Kidney epithelial cell (primary cell): ENCODE measurements at regions not wholly inside any gene's neighbourhood (a gene's known extent, or its start where the extent isn't known, plus 50 kb on each side); places are given as distances from the start of the nearest gene placed in this dataset.

Experiments used
- DNase-seq: peaks from one replicate; pipeline ENCODE4 v3.0.0-alpha.2; 2010; ENCODE audit warnings: low read depth
- H3K27me3 ChIP-seq: 2 replicates; pipeline ENCODE4 v1.6.0; 2011; ENCODE audit warnings: low read length; ENCODE audit not compliant: control insufficient read depth, insufficient read depth
- H3K36me3 ChIP-seq: 2 replicates; pipeline ENCODE4 v1.5.1; 2011; ENCODE audit warnings: low read length; ENCODE audit not compliant: control insufficient read depth, insufficient read depth
- H3K4me3 ChIP-seq: 2 replicates; pipeline ENCODE4 v1.5.1; 2011; ENCODE audit warnings: low read depth, mild to moderate bottlenecking, control low read depth, low read length
- TF ChIP-seq, protein P1 (sequence below): IDR thresholded peaks from 2 replicates; pipeline ENCODE4 v1.5.1; 2011; ENCODE audit warnings: mild to moderate bottlenecking, moderate library complexity, low read length, control low read depth, inconsistent platforms; ENCODE audit not compliant: insufficient read depth, poor library complexity, severe bottlenecking

DNA sequence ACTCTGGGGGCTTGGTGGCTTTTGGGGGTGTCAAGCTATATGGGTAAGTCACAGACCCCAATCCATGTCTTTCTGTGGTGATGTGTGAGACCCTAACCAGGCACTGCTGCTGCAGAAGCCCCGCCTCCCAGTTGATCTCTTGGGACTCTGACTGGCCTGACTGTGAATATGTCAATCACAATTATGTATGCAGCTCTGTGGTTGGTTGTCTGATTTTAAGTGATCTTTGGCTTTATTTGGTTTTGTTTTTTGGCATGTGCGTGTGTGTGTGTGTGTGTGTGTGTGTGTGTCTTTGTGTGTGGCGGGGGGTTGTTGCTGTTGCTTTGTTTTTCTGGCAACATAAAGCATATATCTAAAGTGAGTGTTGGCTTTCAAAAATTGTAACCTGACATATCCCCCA is 78.5 kb upstream of the GLS start:
- TF ChIP-seq, protein P1, sequence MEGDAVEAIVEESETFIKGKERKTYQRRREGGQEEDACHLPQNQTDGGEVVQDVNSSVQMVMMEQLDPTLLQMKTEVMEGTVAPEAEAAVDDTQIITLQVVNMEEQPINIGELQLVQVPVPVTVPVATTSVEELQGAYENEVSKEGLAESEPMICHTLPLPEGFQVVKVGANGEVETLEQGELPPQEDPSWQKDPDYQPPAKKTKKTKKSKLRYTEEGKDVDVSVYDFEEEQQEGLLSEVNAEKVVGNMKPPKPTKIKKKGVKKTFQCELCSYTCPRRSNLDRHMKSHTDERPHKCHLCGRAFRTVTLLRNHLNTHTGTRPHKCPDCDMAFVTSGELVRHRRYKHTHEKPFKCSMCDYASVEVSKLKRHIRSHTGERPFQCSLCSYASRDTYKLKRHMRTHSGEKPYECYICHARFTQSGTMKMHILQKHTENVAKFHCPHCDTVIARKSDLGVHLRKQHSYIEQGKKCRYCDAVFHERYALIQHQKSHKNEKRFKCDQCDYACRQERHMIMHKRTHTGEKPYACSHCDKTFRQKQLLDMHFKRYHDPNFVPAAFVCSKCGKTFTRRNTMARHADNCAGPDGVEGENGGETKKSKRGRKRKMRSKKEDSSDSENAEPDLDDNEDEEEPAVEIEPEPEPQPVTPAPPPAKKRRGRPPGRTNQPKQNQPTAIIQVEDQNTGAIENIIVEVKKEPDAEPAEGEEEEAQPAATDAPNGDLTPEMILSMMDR: no peak
- no peak for DNase-seq
- Histone ChIP-seq H3K36me3 (no peaks in the 10 kb centered on the region), H3K4me3 (no peak overlapping the region), H3K27me3 (no peaks in the 10 kb centered on the region)

DNA sequence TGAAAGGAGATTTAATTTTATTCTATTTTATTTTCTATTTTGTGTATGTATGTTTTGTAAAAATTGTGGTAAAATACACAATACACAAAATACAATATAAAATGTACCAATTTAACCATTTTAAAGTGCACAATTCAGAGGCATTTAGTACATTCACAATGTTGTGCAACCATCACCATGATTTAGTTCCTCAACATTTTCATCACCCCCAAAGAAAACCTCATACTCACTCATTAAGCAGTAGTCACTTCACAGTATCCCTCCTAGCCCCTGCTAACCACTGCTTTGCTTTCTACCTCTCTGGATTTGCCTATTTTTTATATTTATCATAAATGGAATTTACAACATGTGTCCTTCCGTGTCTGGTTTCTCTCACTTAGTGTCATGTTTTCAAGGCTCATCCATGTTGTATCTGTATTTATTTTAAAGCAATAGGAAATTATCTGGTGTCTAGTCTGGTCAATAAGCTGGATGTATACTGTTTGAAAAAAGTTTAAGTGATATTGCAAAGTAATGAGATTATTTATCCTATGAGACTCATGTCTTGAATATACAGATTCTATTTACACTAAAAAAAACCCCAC is 77.9 kb upstream of the GLS start:
- TF ChIP-seq, protein P1: no peak
- H3K4me3 ChIP-seq: no peak overlapping the region
- DNase-seq: no peak
- H3K27me3 ChIP-seq: no peaks in the 10 kb centered on the region
- H3K36me3 ChIP-seq: no peaks in the 10 kb centered on the region

DNA sequence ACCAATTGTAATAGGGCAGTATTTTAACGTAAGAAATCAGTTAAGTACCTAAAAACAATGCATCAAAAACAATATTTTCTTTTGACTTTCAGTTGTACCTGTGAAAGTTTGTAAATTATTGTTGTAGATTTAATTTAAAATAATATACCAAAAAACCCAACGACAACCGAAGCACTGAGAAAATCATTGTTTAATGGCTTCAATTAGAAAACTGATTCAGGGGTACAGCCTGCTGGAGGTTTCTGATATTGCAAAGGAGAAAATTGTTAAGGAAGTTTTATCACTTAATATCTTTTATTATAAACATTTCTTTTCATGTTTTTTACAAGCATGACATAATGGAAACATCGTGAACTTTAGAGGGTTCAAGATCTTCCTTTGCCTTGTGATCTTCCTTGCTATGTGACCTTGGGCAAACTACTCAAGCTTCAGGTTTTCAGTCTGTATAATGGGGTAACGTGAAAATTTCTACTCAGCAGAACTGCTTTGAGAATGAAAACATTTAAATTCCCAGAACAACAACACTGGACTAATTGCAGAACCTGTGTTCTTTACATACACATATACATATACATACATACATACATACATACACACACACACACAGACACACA is 76.3 kb upstream of the GLS start:
- Histone ChIP-seq H3K36me3 (no peaks in the 10 kb centered on the region), H3K27me3 (no peaks in the 10 kb centered on the region), H3K4me3 (no peak overlapping the region)
- TF ChIP-seq, protein P1: peak; percentile 53
- DNase-seq: no peak

DNA sequence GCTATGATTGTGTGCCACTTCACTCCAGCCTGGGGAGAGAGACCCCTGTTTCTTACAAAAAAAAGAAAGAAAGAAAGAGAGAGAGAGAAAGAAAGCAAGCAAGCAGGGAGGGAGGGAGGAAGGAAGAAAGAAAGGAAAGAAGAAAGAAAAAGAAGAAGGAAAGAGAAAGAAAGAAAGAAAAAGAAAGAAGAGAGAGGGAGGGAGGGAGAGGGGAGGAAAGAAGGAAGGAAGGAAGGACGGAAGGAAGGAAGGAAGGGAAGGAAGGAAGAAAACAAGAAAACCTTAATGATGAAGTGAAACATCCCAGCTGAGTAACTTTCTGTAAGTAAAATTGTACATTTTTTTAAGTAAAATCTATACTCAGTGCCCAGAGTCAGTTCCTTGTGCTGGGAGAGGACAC is 75.5 kb upstream of the GLS start:
- TF ChIP-seq, protein P1: no peak
- no peaks in the 10 kb centered on the region for H3K36me3 ChIP-seq
- H3K27me3 ChIP-seq: no peaks in the 10 kb centered on the region
- DNase-seq: no peak
- no peak overlapping the region for H3K4me3 ChIP-seq

DNA sequence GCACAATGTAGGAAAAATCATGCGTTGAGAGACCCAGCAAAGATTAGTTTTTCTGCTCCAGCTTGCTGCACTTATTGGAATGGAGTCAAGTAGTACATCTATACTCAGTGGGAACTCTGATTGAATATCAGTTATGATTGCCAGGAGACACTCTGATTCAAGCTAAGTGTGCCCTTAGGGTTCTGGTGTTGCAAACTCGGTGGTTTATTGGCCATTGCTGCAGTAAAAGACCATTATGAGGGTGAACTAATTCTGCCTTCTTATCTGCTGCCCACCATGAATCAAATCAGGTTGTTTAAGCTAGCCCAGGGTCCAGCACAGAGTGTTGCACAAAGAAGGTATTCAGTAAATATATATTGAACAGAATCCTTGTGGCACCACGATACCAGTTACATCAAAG is 74.8 kb upstream of the GLS start:
- Histone ChIP-seq H3K27me3 (no peaks in the 10 kb centered on the region), H3K4me3 (no peak overlapping the region), H3K36me3 (no peaks in the 10 kb centered on the region)
- no peak for DNase-seq
- TF ChIP-seq, protein P1: no peak

DNA sequence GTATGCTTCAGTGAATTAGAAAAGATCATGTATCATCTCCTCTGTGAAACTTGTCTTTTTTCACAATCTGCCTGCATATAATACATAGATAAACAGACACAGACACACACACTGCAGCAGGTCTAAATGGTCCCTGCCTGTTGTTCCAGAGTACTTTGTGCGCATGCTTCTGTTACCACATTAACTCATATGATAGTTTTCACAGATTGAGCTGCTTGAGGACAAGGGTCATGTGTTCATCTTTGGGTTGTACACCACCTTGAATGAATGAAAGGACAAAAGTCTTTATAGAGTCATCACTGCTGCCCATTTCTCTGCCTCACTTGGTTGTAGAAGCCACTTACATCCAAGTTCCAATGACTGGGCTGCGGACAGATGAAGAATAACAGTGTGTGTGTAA is 72.7 kb upstream of the GLS start:
- H3K36me3 ChIP-seq: no peaks in the 10 kb centered on the region
- TF ChIP-seq, protein P1: no peak
- no peak overlapping the region for H3K4me3 ChIP-seq
- H3K27me3 ChIP-seq: no peaks in the 10 kb centered on the region
- no peak for DNase-seq
